Activated CD4-positive, alpha-beta T cell treated with anti-CD3 and anti-CD28 coated beads, Interleukin-2, amount 50 U/mL, for 16 hours (primary cell): ENCODE measurements at regions not wholly inside any gene's neighbourhood (a gene's known extent, or its start where the extent isn't known, plus 50 kb on each side); places are given as distances from the start of the nearest gene placed in this dataset.
"Not testable (repeated sequence)": the region's sequence is repeated elsewhere in the genome, so short reads cannot be mapped to it uniquely, and the experiment has no call there.

Experiments used
- DNase-seq: peaks from one replicate; pipeline ENCODE4 v3.0.0-alpha.2; 2020

GRCh38 chr1:188817814-188818213, 1659.8 kb downstream of the BRINP3 start:
- no peak for DNase-seq

- no peak for DNase-seq
Measured at GRCh38 chr1:188822248-188822647, 1655.4 kb downstream of the BRINP3 start.

GRCh38 chr1:188825471-188825870, 1652.2 kb downstream of the BRINP3 start:
- DNase-seq = no peak

GRCh38 chr1:188826800-188827199, 1650.9 kb downstream of the BRINP3 start:
- DNase-seq = no peak

- no peak for DNase-seq
Measured at GRCh38 chr1:188827400-188827799, 1650.3 kb downstream of the BRINP3 start.

GRCh38 chr1:188841111-188841696, 1636.5 kb downstream of the BRINP3 start:
- DNase-seq = not testable (repeated sequence)

- no peak for DNase-seq
Measured at GRCh38 chr1:188846468-188846867, 1631.2 kb downstream of the BRINP3 start.

- no peak for DNase-seq
Measured at GRCh38 chr1:188857526-188858087, 1620.1 kb downstream of the BRINP3 start.

- DNase-seq = no peak
Measured at GRCh38 chr1:188867614-188868013, 1610.0 kb downstream of the BRINP3 start.

- DNase-seq = no peak
Measured at GRCh38 chr1:188871164-188871563, 1606.5 kb downstream of the BRINP3 start.

- no peak for DNase-seq
Measured at GRCh38 chr1:188872376-188872775, 1605.3 kb downstream of the BRINP3 start.

- DNase-seq = no peak
Measured at GRCh38 chr1:188877668-188878067, 1600.0 kb downstream of the BRINP3 start.

- no peak for DNase-seq
Measured at GRCh38 chr1:188888386-188888785, 1589.3 kb downstream of the BRINP3 start.

GRCh38 chr1:188889166-188889565, 1588.5 kb downstream of the BRINP3 start:
- DNase-seq = no peak

GRCh38 chr1:188891958-188892357, 1585.7 kb downstream of the BRINP3 start:
- DNase-seq = no peak

GRCh38 chr1:188895611-188896010, 1582.1 kb downstream of the BRINP3 start:
- no peak for DNase-seq

GRCh38 chr1:188903241-188903640, 1574.4 kb downstream of the BRINP3 start:
- DNase-seq = no peak

- no peak for DNase-seq
Measured at GRCh38 chr1:188904201-188904600, 1573.5 kb downstream of the BRINP3 start.

- DNase-seq = no peak
Measured at GRCh38 chr1:188906921-188907641, 1570.6 kb downstream of the BRINP3 start.

- no peak for DNase-seq
Measured at GRCh38 chr1:188930382-188930781, 1547.3 kb downstream of the BRINP3 start.

GRCh38 chr1:188931506-188931905, 1546.2 kb downstream of the BRINP3 start:
- DNase-seq = no peak

- DNase-seq = no peak
Measured at GRCh38 chr1:188937965-188938551, 1539.6 kb downstream of the BRINP3 start.

- no peak for DNase-seq
Measured at GRCh38 chr1:188941986-188942385, 1535.7 kb downstream of the BRINP3 start.

GRCh38 chr1:188949701-188950100, 1528.0 kb downstream of the BRINP3 start:
- no peak for DNase-seq
